Tibial artery (tissue), 4 donors: ENCODE measurements at regions not wholly inside any gene's neighbourhood (a gene's known extent, or its start where the extent isn't known, plus 50 kb on each side); places are given as distances from the start of the nearest gene placed in this dataset.

ENCODE experiments used
- DNase-seq, 2 donors: peaks; one replicate each; pipeline ENCODE4 v3.0.0-alpha.2; 2019
- H3K27ac ChIP-seq, 2 donors: fragments of 200-600 bp; sonication (generic) in 1 of 2; 1 replicate in 1 of 2; 2 replicates in 1 of 2; pipeline ENCODE4 v1.5.1; 2018 to 2019; ENCODE audit warnings: mild to moderate bottlenecking in 1 of 2
- H3K27me3 ChIP-seq, 2 donors: fragments of 200-600 bp; sonication (generic) in 1 of 2; one replicate each; pipeline versions ENCODE4 v1.5.1 to v1.6.0; 2016 to 2019
- H3K36me3 ChIP-seq, 3 donors: fragments of 200-600 bp; sonication (generic) in 2 of 3; one replicate each; pipeline ENCODE4 v1.5.1; 2016 to 2019; ENCODE audit warnings: mild to moderate bottlenecking in 2 of 3
- H3K4me1 ChIP-seq, 4 donors: fragments of 200-600 bp; sonication (generic) in 2 of 4; 1 replicate in 3 of 4; 2 replicates in 1 of 4; pipeline ENCODE4 v1.5.1; 2016 to 2019
- H3K4me3 ChIP-seq, 2 donors: fragments of 200-600 bp; sonication (generic) in 1 of 2; 1 replicate in 1 of 2; 2 replicates in 1 of 2; pipeline ENCODE4 v1.5.1; 2018 to 2019; ENCODE audit warnings: mild to moderate bottlenecking in 2 of 2
- H3K9me3 ChIP-seq, 3 donors: fragments of 200-600 bp; sonication (generic) in 1 of 3; one replicate each; pipeline ENCODE4 v1.5.1; 2016 to 2019
- CTCF ChIP-seq, 2 experiments: fragments of 200-600 bp in 1 of 2; fragments of 450-650 bp in 1 of 2; IDR thresholded peaks; one replicate each; pipeline ENCODE4 v1.5.1; 2017 to 2019; ENCODE audit warnings: antibody characterized with exemption in 2 of 2, mild to moderate bottlenecking in 1 of 2, moderate library complexity in 1 of 2
- intact Hi-C: fragments of 100-400 bp; cut with DNase I; formaldehyde crosslinking; loops from one replicate; pipeline ENCODE4 v1.15.0; 2023; ENCODE audit warnings: low total_unique reads

- DNase-seq: no peak
- no peak for TF ChIP-seq CTCF (IDR thresholded peaks at IDR 0.05)
- Histone ChIP-seq H3K9me3 (peaks cover 0 to 12% (median 7%) of the 10 kb centered on the region in 3 donors), H3K4me1 (no peaks in the 10 kb centered on the region), H3K27me3 (no peaks in the 10 kb centered on the region), H3K36me3 (no peaks in the 10 kb centered on the region), H3K27ac (no peak overlapping the region), H3K4me3 (no peak overlapping the region)
- intact Hi-C loops: no loop called here
Observed at GRCh38 chr20:56985066-56985685, 281.3 kb downstream of the BMP7 start.

GRCh38 chr20:56986476-56986875 lies 280.0 kb downstream of the BMP7 start:
- H3K4me1 ChIP-seq: no peaks in the 10 kb centered on the region
- no peak overlapping the region for H3K27ac ChIP-seq
- H3K9me3 ChIP-seq: peaks cover 0 to 12% (median 7%) of the 10 kb centered on the region in 3 donors
- no peaks in the 10 kb centered on the region for H3K36me3 ChIP-seq
- H3K4me3 ChIP-seq: no peak overlapping the region
- DNase-seq: no peak
- no peaks in the 10 kb centered on the region for H3K27me3 ChIP-seq
- TF ChIP-seq CTCF (IDR thresholded peaks at IDR 0.05): no peak
- intact Hi-C loops: no loop called here

GRCh38 chr20:56986931-56987720 lies 279.3 kb downstream of the BMP7 start:
- intact Hi-C loops: no loop called here
- Histone ChIP-seq H3K4me3 (no peak overlapping the region), H3K27ac (no peak overlapping the region), H3K36me3 (no peaks in the 10 kb centered on the region), H3K27me3 (no peaks in the 10 kb centered on the region), H3K4me1 (no peaks in the 10 kb centered on the region), H3K9me3 (peaks cover 0 to 12% (median 7%) of the 10 kb centered on the region in 3 donors)
- TF ChIP-seq CTCF (IDR thresholded peaks at IDR 0.05): no peak
- DNase-seq: no peak

GRCh38 chr20:56987986-56988385 lies 278.5 kb downstream of the BMP7 start:
- TF ChIP-seq CTCF (IDR thresholded peaks at IDR 0.05): no peak
- H3K4me1 ChIP-seq: no peaks in the 10 kb centered on the region
- H3K36me3 ChIP-seq: no peaks in the 10 kb centered on the region
- no peaks in the 10 kb centered on the region for H3K27me3 ChIP-seq
- peaks cover 0 to 12% (median 7%) of the 10 kb centered on the region in 3 donors for H3K9me3 ChIP-seq
- intact Hi-C loops: no loop called here
- no peak overlapping the region for H3K4me3 ChIP-seq
- no peak for DNase-seq
- no peak overlapping the region for H3K27ac ChIP-seq

GRCh38 chr20:56988446-56988845 lies 278.0 kb downstream of the BMP7 start:
- Histone ChIP-seq H3K36me3 (no peaks in the 10 kb centered on the region), H3K4me3 (no peak overlapping the region), H3K4me1 (no peaks in the 10 kb centered on the region), H3K27me3 (no peaks in the 10 kb centered on the region), H3K27ac (no peak overlapping the region), H3K9me3 (peaks cover 0 to 12% (median 7%) of the 10 kb centered on the region in 3 donors)
- intact Hi-C loops: no loop called here
- DNase-seq: no peak
- no peak for TF ChIP-seq CTCF (IDR thresholded peaks at IDR 0.05)
